Right hindlimb (tissue), 1 donor: ENCODE measurements at regions not wholly inside any gene's neighbourhood (a gene's known extent, or its start where the extent isn't known, plus 50 kb on each side); places are given as distances from the start of the nearest gene placed in this dataset.
A peak's percentile ranks its signal among the peaks of the same experiment; 100 is the strongest.

Experiments used
- DNase-seq: peaks from one replicate; pipeline ENCODE4 v3.0.0-alpha.2; 2018

DNA sequence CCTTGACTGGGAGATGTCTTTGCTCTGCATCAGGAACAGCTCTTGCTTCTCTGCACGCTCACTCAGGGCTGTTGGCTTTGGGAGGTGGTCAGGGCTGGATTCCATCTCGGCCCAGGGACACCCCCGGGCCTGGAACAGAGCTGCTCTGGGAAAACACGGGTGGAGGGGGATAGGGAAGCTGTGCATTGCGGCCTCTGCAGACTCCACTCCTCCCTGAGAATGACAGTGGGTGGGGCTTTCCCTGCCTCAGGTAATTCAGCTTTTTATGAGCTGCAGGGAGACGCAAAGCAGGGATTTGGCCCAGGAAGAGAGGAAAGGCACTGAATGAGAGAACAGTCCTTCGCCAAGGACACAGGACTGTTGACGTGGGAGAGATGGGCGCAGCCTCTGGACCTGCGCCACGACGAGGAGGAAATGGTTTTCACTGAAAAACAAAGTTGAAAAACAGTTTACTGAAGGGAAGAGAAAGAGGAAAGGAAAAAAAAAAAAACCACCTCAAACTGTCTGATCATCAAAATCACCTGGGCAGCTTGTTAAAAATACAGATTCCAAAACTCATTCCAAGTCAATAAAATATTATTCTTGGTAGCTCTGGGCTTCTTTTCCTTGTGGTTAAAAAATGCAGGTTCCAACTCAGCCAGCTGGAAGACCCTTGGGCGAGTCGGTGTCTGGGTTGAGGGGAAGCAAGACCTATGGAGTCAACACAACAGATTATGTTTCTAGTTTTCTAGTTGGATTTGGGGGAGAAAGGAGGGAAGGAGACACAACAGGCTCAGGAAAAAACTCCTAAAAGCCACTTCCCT is 194.0 kb downstream of the ZFP36L2 start:
- peak; percentile 92 for DNase-seq

DNA sequence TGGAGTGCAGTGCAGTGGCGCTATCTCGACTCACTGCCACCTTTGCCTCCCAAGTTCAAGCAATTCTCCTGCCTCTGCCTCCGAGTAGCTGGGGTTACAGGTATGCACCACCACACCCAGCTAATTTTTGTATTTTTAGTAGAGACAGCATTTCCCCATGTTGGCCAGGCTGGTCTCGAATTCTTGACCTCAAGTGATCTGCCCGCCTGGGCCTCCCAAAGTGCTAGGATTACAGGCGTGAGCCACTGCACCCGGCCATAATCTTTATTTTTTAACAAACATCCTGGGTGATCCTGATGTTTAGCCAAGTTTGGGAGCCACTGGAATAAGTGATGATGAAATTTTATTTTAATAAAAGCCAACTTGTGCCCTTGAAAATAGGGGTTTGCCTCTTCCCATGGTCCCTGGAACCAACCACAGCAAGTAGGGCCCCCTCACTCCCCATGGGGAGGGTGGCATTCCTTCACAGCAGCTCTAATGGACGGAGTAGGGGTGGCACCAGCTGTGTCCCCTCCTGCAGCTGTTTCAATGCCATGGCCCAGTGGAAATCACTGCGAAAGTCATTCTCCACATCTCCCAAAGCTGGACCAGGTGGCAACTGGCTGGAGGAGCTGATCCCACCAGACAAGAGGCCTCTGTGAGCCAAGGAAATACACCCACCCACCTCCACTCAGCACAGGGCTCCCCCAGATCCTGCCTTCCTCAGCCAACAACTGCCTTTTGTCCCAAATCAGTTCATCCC is 194.8 kb downstream of the ZFP36L2 start:
- DNase-seq = peak; percentile 86

DNA sequence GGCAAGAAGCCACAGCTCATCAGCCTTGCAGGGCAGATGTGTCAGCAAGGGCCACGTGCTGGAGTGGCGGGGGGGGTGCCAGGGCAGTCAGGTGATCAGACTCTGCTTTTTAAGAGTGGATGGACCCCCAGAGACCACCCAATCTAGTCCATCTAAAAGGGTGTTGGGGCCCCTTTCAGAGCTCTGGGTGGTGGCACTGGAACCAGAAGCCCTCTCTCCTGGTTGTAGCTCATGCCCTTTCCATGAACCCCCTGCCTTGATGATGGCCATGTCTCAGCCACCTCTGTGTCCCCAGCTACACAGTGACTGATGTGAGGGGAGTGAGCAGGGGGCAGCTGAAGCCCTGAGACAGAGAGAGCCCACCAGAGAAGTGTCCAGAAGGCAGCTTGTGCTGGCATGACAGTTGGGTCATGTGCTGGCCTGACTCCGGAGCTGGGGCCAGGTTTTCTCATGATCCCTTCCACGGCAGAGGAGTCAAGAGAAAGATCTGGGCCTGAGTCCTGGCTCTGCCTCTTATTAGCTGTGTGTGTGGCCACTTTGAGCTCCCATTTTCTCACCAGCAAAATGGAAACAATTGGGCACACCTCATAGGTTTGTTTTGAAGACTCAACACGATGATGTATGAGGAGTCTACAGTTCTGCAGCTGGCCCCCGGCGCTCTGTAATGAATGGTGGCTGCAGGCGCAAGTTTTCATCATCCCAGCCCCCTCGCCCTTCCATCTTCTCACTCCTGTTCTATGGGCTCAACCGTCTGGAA is 195.7 kb downstream of the ZFP36L2 start:
- no peak for DNase-seq

GRCh38 chr2:43029186-43029585 is 197.2 kb downstream of the ZFP36L2 start:
- DNase-seq = no peak

DNA sequence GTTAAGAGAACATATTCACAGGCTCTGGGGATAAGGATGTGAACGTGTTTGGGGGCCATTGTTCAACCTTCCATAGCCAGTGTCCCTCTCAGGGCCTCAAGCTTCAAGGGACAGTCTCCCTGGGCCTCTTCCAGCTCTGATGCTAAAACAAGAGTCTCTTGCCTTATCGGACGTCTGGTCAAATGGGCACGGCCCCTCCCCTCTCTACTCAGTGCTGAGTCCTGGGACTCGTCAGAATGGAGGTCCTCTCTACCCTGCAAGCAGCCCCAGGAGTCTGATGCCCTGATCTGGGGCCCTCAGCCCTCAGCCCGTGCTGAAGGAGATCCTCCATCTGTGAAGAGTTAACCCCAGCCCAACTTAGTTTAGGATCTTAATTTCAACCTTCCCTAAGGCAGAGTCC is 198.2 kb downstream of the ZFP36L2 start:
- DNase-seq = no peak

GRCh38 chr2:43027097-43027873 is 199.1 kb downstream of the ZFP36L2 start:
- no peak for DNase-seq

- peak; percentile 66 for DNase-seq
Measured at GRCh38 chr2:43026426-43027096, 199.8 kb downstream of the ZFP36L2 start.

GRCh38 chr2:43025709-43026295 is 200.6 kb downstream of the ZFP36L2 start:
- DNase-seq = no peak

GRCh38 chr2:43024515-43025011 is 201.8 kb downstream of the ZFP36L2 start:
- DNase-seq = peak; percentile 81

DNA sequence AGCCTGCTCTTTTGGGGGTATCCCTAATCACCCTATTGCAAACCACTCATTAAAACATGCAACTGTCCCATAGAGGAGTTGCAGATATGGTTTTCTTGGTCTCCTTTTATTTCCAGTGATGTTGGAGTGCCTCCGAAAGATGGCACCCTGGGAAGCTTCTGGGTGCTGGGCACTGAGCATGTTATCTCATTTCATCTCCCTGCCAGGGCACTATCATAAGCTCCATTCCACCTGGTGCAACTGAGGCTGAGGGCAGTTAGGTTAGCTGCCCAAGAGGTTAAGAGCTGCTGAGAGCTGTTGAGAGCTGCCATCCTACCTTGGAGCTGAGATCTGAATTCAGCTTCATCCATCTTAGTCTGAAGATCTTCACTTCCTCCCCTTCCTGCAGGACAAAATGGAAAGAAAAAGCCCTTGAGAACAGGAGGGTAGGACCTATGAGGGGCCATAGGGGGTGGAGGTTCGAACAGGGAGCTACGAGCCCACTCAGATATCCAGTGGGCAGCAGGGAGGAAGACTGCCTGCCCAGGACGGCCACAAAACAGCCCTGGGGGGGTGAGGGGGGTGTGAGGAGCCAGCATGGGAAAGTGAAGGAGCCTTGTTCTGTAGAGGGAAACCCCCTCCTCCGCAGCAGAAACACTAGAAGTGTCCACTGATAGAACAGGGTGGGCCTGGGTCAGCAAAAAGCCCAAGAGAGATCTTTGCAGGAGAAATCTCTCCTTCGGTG is 202.5 kb downstream of the ZFP36L2 start:
- no peak for DNase-seq

DNA sequence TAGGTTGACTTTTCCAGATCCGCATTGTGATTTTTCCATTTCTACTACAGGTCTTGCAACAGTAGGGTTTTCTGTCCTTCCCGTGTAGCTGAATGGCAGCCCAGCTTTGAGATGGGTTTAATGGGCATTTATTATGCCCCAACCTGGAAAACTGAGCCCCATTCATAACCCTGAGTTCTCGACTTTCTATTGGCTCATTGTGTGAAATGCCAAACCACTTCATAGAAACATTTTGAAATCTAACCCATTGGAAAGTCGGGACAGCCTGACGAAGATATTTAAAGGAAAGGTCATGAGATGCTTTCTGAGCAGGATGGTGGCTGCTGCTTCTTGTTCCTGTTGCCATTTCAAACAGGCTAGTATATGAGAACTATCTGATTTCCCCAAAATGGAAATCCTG is 203.5 kb downstream of the ZFP36L2 start:
- no peak for DNase-seq

DNA sequence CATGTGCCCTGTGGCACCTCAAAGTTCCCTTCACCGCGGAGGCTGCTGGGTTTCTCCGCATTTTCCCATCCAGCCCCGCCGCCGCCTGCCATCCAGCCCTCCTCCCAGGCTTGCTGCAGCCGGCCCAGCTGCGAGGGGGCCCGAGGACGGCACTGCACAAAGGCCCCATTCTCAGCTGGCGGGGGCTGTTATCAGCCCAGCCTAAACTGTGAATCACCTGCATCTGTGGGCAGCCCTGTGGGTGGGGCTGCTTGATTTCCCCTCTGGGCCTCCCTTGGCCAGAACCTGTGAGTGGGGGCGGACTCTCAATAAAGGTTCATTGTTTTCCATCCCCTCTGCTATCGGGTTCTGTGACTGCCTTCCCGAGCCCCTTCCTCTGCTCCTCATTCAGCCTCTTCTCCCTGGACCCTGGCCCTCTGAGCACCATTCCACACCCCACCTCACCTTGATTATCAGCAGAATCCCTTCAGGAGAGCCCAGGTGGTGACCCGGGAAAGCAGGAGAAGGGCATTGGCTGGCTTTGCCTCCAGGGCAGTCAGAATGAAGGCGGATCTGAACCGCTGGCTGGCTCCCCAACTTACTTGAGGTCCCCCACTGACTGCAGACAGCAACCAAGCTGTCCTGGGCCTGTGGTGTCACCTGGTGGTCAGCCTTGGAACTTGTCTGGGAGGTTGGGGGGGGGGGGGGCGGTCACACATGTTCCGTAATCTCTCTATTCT is 204.5 kb downstream of the ZFP36L2 start:
- no peak for DNase-seq

- no peak for DNase-seq
Measured at GRCh38 chr2:43020990-43021669, 205.3 kb downstream of the ZFP36L2 start.

GRCh38 chr2:43020296-43020695 is 206.1 kb downstream of the ZFP36L2 start:
- DNase-seq = no peak

- no peak for DNase-seq
Measured at GRCh38 chr2:43019536-43020183, 206.7 kb downstream of the ZFP36L2 start.

- no peak for DNase-seq
Measured at GRCh38 chr2:43019025-43019367, 207.4 kb downstream of the ZFP36L2 start.

DNA sequence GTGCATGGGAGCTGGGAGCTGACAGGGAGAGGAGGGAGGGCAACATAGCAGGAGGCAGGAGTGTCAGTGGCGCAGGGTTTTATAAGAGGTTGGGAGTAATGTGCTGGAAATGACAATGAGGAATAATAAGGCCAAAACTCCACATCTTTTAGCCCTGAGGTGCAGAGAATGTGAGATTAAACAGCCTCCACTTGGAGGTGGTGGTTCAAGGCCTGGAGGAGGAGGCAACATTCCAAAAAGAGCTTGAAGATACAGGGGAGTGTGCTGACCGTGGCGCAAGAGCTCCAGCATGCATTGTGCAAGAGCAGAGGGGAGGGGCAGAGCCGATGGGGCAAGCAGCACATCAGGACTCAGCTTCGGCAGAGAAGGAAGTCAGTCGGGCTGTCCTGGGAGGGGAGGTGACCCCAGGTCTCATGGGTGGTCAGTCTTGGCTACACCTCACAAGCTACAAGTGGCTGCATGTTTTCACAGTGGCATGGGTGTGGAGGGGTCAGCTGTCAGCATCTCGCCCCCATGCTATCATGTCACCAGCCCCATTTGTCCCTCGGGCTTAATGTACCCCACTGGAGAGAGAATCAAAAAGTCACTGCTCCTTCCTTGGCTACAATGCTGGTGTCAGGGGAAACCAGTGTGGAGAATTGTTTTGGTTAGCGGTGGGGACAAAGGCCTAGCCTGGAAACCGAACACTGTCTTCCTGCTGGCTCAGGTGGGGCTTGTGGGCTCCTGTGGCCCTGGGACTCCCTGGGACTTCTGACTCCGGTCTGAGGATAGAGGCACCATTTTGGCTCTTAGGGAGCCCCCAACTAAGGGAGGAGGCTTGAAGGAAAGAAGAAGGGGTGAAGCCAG is 208.0 kb downstream of the ZFP36L2 start:
- DNase-seq = no peak

DNA sequence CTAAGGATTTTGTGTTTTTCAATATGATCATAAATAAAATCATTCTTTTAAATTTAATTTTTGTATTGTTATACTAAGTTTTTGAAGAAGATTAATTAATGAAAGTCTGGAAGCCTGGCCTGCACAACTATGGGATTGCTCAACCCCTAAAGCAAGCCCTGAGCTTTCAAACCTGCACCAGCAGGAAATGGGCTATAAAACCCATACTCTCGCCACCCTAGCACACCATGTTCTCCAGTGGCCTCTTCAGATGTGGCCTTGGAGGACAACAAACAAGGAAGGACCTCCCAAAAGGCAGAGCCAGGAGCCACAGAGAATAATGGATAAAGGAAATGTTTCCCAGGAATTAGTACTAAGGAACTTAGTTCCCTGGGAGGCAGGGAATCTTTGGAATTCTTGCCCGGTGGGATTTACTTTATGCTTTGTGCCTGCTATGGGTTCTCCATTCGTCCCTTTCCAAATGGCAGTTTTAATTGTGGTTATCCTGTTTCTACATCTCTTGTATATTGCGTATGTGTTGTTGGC is 212.5 kb downstream of the ZFP36L2 start:
- DNase-seq = no peak
